ENCODE measurements at regions not wholly inside any gene's neighbourhood (a gene's known extent, or its start where the extent isn't known, plus 50 kb on each side); places are given as distances from the start of the nearest gene placed in this dataset.

DNA sequence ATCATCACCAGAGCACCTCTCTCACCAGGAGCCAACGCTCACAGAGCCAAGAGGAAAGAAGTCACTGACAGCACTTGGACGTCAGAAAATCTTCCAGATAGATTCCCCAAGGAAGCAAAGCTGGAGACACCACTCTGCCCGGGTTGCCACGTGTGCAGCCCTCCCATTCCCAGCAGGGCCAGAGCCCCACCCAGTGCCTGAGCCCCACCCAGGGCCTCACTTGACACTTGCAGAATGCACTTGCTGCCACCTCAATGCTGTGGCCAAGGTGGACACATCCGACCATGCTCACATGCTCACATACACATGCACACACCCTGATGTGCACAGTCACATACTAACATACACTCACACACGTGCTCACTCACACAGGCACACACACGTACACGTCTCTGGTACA, 240.7 kb downstream of the RBFOX3 start:
- WGBS, 2 experiments (ENCODE audit: low coverage in 1 of 2, low lambda C conversion rate in 2 of 2, missing lambda C conversion rate in 2 of 2), result 12 to 19% methylated on average over 8 of the region's 8 CpGs

DNA sequence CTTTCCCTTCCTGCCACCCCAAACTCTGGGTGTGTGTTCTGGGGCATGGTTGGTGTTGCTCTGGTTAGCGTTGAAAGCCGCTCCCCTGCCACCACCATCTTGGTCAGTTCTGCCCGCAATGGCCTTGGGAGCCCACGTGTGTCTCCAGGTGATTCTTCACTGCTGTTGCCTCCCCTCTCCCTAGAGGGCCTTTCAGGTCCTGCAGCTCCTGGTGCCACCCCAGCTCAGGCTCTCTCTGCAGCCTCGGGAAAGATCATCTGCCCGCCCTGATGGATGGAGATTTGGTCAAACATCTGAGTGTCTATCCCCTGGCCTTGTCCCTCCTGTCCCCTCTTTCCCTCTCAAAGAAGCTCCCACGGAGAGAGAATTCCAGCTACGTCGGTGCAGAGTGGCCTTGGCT, 241.3 kb downstream of the RBFOX3 start:
- H3K36me3 ChIP-seq (ENCODE audit: low read depth), result no peaks in the 10 kb centered on the region
- H3F3A ChIP-seq (ENCODE audit: insufficient read depth), result no peaks in the 10 kb centered on the region
- DNase-seq, result no peak
- no peak overlapping the region for H3K9ac ChIP-seq
- no peak overlapping the region for H3K4me2 ChIP-seq (ENCODE audit: unreplicated experiment)
- H3K27ac ChIP-seq, result no peak overlapping the region
- no peak overlapping the region for H3K4me3 ChIP-seq
- H3K9me3 ChIP-seq (ENCODE audit: low read depth), result no peaks in the 10 kb centered on the region
- TF ChIP-seq EZH2phosphoT487 (IDR thresholded peaks at IDR 0.05; ENCODE audit: insufficient read depth, low read depth), result no peak
- TF ChIP-seq EZH2 (IDR thresholded peaks at IDR 0.05; ENCODE audit: insufficient read depth, poor library complexity, severe bottlenecking), result no peak
- 0 out of 2 replicates have a peak, but pooled peaks cover 25% of the 10 kb centered on the region for H3K27me3 ChIP-seq (replicated peaks; ENCODE audit: insufficient read depth)
- no peaks in the 10 kb centered on the region for H4K20me1 ChIP-seq (ENCODE audit: insufficient read depth)
- in situ Hi-C loops (cut with MboI), result no loop called here
- no peaks in the 10 kb centered on the region for H3K79me2 ChIP-seq (ENCODE audit: insufficient read depth)
- no peak overlapping the region for H2AFZ ChIP-seq
- 46 to 53% methylated on average over 9 of the region's 9 CpGs for WGBS, 2 experiments (ENCODE audit: low coverage in 1 of 2, low lambda C conversion rate in 2 of 2, missing lambda C conversion rate in 2 of 2)
- H3K4me1 ChIP-seq (ENCODE audit: insufficient read depth), result no peaks in the 10 kb centered on the region
- H3K9me2 ChIP-seq (ENCODE audit: insufficient read depth), result no peaks in the 10 kb centered on the region

More for the DNA sequence above, 240.7 kb downstream of the RBFOX3 start:
- no peaks in the 10 kb centered on the region for H3K9me2 ChIP-seq (ENCODE audit: insufficient read depth)
- H3K4me3 ChIP-seq, result no peak overlapping the region
- no peak overlapping the region for H3K27ac ChIP-seq
- no peak for DNase-seq
- TF ChIP-seq EZH2phosphoT487 (IDR thresholded peaks at IDR 0.05; ENCODE audit: insufficient read depth, low read depth) (no peak), EZH2 (IDR thresholded peaks at IDR 0.05; ENCODE audit: insufficient read depth, poor library complexity, severe bottlenecking) (no peak)
- no peaks in the 10 kb centered on the region for H3K36me3 ChIP-seq (ENCODE audit: low read depth)
- no peaks in the 10 kb centered on the region for H3K79me2 ChIP-seq (ENCODE audit: insufficient read depth)
- H3K4me1 ChIP-seq (ENCODE audit: insufficient read depth), result no peaks in the 10 kb centered on the region
- H2AFZ ChIP-seq, result no peak overlapping the region
- H3K9ac ChIP-seq, result no peak overlapping the region
- in situ Hi-C loops (cut with MboI), result no loop called here
- H3F3A ChIP-seq (ENCODE audit: insufficient read depth), result no peaks in the 10 kb centered on the region
- H3K4me2 ChIP-seq (ENCODE audit: unreplicated experiment), result no peak overlapping the region
- H3K9me3 ChIP-seq (ENCODE audit: low read depth), result no peaks in the 10 kb centered on the region
- 0 out of 2 replicates have a peak, but pooled peaks cover 26% of the 10 kb centered on the region for H3K27me3 ChIP-seq (replicated peaks; ENCODE audit: insufficient read depth)
- H4K20me1 ChIP-seq (ENCODE audit: insufficient read depth), result no peaks in the 10 kb centered on the region

DNA sequence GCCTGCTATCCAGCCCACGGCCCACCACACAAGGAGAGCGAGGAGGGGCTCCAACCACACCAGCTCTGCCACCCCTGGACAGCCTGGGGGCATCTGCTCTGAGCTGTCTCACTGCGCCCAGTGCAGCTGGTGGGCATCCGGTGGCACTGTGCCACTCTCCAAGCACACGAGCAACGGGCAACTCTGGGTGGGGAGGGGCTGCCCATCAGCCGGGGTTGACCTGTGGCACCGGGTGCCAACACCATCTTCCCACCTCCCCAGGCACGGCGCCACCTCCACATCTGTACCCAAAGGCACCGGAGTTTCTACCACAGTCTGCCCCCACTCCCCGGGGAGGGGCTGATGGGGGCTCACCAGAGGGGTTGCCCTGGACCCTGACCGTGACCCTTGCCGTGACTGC, 241.8 kb downstream of the RBFOX3 start:
- 61% methylated on average over 13 to 14 of the region's 14 CpGs for WGBS, 2 experiments (ENCODE audit: low coverage in 1 of 2, low lambda C conversion rate in 2 of 2, missing lambda C conversion rate in 2 of 2)
- H3K4me3 ChIP-seq, result no peak overlapping the region

DNA sequence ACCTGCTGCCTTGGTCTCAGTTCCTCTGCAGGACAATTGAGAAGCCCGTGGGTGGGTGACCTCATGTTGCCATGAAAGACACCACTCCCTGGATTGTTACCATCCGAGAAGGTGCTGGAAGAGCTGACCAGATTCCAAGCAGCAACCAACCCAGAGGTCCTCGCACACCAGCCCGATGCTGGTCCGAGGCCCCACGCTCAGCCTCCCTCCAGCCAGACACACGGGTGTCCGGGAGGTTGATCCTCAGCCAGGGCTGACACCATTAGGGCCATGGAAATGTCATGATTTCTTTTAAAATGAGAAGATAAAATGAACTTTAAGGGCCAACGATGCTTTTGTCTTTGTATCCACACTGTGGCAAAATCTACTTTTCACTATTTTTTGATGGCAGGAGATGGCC, 242.3 kb downstream of the RBFOX3 start:
- Histone ChIP-seq H3K4me1 (ENCODE audit: insufficient read depth) (no peaks in the 10 kb centered on the region), H3K4me2 (ENCODE audit: unreplicated experiment) (no peak overlapping the region), H4K20me1 (ENCODE audit: insufficient read depth) (no peaks in the 10 kb centered on the region), H3K79me2 (ENCODE audit: insufficient read depth) (no peaks in the 10 kb centered on the region), H2AFZ (no peak overlapping the region), H3K27me3 (replicated peaks; ENCODE audit: insufficient read depth) (0 out of 2 replicates have a peak, but pooled peaks cover 26% of the 10 kb centered on the region), H3K9ac (no peak overlapping the region), H3K36me3 (ENCODE audit: low read depth) (no peaks in the 10 kb centered on the region), H3K9me2 (ENCODE audit: insufficient read depth) (no peaks in the 10 kb centered on the region), H3K4me3 (no peak overlapping the region), H3K27ac (no peak overlapping the region), H3F3A (ENCODE audit: insufficient read depth) (no peaks in the 10 kb centered on the region), H3K9me3 (ENCODE audit: low read depth) (no peaks in the 10 kb centered on the region)
- 22 to 30% methylated on average over 9 of the region's 9 CpGs for WGBS, 2 experiments (ENCODE audit: low coverage in 1 of 2, low lambda C conversion rate in 2 of 2, missing lambda C conversion rate in 2 of 2)
- in situ Hi-C loops (cut with MboI), result no loop called here
- TF ChIP-seq EZH2 (IDR thresholded peaks at IDR 0.05; ENCODE audit: insufficient read depth, poor library complexity, severe bottlenecking) (no peak), EZH2phosphoT487 (IDR thresholded peaks at IDR 0.05; ENCODE audit: insufficient read depth, low read depth) (no peak)
- no peak for DNase-seq

More for the DNA sequence above, 241.8 kb downstream of the RBFOX3 start:
- Histone ChIP-seq H3K27me3 (replicated peaks; ENCODE audit: insufficient read depth) (0 out of 2 replicates have a peak, but pooled peaks cover 26% of the 10 kb centered on the region), H4K20me1 (ENCODE audit: insufficient read depth) (no peaks in the 10 kb centered on the region), H3F3A (ENCODE audit: insufficient read depth) (no peaks in the 10 kb centered on the region), H3K4me2 (ENCODE audit: unreplicated experiment) (no peak overlapping the region), H3K4me1 (ENCODE audit: insufficient read depth) (no peaks in the 10 kb centered on the region), H3K79me2 (ENCODE audit: insufficient read depth) (no peaks in the 10 kb centered on the region), H3K36me3 (ENCODE audit: low read depth) (no peaks in the 10 kb centered on the region), H2AFZ (no peak overlapping the region), H3K9me2 (ENCODE audit: insufficient read depth) (no peaks in the 10 kb centered on the region), H3K9me3 (ENCODE audit: low read depth) (no peaks in the 10 kb centered on the region), H3K9ac (no peak overlapping the region), H3K27ac (no peak overlapping the region)
- in situ Hi-C loops (cut with MboI), result no loop called here
- no peak for TF ChIP-seq EZH2phosphoT487 (IDR thresholded peaks at IDR 0.05; ENCODE audit: insufficient read depth, low read depth)
- TF ChIP-seq EZH2 (IDR thresholded peaks at IDR 0.05; ENCODE audit: insufficient read depth, poor library complexity, severe bottlenecking), result no peak
- no peak for DNase-seq

Data from GM23248 (cell line).